Activated CD4-positive, alpha-beta T cell treated with anti-CD3 and anti-CD28 coated beads, Interleukin-2, amount 50 U/mL, for 16 hours (primary cell): ENCODE measurements at regions not wholly inside any gene's neighbourhood (a gene's known extent, or its start where the extent isn't known, plus 50 kb on each side); places are given as distances from the start of the nearest gene placed in this dataset.

Source experiments
- DNase-seq: peaks from one replicate; pipeline ENCODE4 v3.0.0-alpha.2; 2020

DNA sequence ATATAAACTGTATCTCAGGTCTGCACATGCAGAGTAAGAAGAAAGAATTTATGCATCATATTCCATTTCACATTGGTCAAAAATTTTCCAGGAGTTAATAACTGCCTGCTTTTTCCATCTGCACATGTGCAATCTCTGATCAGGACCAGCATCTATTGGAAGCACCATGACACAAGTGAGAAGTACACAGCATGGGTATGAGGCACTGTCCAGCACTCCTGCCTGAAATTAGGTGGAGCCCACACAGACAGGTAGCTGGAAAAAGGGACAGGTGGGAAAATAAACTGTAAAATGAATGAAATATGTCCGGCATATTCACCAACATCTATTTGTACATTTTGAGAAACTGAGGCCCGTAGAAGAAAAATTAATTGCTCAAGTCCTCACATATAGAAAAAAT is 609.2 kb upstream of the NXPH2 start:
- DNase-seq, result no peak

DNA sequence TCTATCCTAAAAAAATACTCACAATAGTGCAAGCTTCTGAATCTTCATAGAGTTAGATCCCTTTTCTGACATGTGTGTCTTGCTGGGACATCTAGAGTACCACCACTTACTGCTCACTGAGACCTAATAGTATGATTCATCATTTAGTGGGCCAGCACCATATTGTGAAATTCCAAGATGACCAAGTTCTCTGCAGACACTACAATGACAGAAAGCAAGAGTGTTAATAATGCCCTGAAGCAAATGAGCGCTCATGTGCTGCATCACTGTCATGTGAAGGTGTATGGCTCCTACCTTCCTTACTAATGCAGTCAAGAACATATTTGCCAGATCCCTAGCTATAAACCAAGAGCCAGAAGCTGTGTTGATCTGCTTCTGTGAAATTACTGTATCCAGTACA is 606.2 kb upstream of the NXPH2 start:
- DNase-seq, result no peak

DNA sequence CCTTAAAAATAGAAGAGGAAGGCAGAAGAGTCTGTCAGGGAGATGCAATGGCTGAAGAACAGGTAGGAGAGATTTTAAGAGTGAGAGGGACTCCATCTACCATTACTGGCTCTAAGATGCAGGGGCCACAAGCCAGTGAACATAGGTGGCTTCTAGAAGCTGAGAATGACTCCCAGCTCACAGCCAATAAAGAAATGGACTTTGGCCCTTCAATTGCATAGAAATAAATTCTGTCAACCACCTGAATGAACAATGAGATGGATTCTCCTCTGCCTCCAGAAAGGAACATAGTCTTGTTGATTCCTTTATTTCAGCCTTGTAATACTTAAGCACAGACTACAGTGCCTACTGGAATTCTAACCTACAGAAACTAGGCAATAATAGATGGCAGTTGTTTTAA is 603.3 kb upstream of the NXPH2 start:
- no peak for DNase-seq

DNA sequence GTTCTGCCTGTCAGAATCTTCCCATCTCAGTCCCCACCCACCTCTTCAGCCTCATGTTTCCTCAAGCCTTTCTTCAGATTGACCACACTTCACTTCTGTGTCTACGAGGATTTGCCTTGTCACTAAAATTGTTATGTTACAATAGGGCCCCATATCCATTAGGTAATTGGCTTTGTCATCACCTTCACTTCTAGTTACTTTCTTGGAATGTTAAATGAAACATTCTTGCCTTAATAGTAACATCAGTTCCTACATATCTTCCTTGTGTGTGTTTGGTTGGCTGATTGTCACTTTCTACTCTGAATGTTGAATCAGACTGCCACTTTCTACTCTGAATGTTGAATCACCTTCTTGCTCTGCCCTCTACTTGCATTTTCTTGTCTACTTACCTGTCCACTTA is 599.9 kb upstream of the NXPH2 start:
- DNase-seq, result no peak

DNA sequence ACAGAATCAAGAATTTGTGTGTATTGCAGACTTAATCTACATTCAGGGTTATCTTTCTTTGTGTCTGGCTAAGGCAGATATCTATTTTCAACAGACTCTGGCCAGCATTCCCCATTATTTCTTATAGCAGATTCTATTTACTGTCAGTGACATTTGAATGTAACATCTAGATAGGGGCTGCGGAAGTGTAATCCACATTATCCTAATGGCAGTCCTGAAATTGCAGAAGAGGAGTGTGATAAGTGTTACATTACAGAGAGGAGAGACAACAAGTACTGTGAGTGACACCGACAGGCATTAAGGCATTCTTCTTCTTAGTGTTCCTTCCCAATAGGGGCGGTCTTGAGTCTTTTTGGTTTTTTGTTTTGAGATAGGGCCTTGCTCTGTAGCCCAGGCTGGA is 598.2 kb upstream of the NXPH2 start:
- DNase-seq, result no peak

DNA sequence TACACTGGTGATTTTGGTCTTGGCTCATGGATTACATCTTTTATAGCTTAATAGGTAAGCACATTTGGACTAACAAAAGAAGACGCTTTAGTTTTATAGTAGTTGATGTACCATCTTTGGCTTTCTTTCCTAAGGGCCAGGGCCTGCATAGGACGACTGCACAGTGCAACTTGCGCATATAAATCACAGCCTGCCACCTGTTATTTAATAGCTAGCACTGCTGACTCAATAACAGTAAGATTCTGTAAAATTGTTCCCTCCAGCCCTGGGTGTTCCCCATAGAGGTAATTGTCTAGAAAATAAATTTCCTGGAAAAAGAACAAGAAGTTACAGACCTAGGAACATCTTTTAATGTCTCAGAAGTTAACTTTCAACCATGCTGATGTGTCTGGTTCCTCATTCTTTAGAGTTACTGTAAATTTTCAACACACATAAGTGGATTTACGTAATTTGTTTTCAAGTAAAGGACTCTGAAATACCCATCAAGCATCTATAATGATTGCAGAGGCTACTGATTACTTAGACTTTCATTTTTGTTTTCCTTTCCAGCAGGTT is 594.2 kb upstream of the NXPH2 start:
- DNase-seq, result no peak

DNA sequence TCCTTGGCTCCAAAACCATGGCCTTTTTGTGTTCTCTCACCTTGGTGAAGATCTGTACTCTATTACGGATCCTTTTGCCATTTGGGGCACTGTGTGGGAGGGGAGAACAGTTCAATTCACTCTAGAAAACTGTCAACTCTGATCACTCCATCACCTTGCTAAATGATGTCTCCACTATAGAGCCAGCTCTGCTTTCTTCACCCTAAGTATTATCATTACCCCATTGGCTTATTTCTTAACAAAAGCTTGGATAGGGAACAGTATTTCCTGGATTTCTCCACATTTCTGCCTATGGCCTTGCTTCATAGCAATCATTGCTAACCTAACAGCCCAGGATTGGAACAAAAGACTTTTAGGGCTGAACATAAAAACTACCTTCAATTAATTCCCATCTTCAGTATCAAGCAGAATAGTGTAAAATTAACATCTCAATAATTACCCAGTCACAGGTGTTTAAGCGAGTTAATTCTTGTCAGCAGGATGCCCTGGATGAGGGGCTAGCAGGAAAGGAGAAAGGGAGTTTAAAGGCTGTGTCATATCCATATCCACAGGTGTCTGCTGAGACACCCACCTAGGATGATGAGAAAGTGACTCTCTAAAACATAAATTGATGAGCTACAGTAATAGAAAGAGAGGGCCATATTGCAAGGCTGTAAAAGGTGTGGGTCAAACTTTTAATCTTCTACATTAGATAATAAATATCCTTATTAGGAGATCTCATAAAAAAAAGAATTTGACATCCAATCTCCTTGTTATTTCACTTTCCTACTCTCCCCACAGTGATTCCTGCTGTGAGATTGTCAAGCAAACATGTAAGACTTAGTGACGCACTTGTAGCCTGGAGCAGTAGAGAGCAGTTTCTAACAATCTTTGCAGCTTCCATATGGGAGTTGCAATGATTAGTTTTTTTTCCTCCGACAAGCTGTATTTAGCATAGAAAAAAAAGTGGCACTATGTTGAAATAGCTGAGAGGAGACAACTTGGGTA is 589.5 kb upstream of the NXPH2 start:
- DNase-seq, result no peak

DNA sequence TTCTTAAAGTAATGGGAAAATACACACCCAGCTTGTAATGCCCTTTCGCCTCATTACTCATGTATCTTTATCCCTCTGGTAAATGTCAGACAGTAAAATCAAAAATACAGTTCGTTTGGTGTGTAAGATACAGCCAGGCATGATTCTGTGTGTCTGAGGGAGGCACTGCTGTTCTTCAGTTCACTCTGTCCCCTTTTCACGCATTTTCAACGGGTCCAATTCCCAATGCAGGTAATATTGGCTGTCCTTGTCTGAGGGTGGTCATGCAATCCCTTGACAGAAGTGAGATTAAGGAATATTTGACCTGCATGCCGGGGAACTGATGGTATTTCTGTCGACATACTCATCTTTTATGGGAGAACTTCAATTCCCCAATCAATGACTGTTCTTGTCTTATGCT is 587.2 kb upstream of the NXPH2 start:
- no peak for DNase-seq

DNA sequence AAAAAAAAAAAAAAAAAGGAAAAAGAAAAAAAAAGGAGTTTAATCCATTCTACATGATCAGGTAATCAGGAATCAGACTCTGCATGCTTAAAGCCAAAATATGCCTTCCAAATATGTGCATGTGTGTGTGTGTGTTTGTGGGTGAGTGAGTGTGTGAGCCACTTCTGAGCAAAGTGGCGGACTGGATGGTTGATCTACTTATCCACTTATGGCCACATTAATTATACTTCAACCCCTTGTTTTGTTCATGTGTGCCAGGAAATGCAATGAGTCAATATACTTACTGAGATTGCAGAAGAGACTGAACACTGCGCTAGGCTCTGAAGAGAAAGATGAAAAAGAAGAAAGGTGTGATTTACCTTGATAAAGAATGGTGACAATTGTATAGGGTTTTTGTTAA is 586.5 kb upstream of the NXPH2 start:
- no peak for DNase-seq

DNA sequence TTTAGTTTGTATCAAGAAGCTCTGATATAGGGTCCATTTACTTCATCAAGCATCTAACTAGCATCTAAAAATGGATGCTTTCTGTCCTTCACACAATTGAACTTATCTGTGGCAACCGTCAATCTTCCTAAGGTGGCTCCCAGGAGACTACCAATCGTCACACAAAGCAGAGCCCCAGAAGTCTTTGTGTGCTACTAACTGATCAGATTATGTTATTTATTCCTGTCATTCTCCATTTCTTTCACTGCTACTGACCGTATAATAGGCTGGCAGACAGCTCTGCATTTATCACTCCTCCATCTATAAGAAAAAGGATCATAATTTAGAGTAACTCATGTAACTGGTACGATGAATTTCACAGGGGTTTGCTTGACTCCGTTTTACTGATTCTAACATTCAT is 585.0 kb upstream of the NXPH2 start:
- no peak for DNase-seq

DNA sequence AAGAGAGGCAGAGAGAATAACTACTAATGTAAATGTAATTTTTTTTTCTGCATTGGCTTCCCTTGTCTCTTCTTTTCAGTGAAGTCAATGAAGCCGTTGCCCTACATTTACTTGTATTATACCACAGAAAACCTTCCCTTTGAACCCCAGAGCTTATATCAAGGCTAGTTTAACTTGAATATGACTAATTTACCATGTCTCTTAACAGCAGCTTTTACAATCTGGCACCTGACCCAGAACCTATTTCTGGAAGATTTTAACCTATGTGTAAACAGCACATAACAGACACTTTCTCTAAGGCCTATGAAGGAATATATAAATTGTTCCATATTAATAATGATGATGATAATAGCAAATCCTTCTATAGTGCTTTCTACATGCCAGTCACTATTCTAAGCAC is 580.5 kb upstream of the NXPH2 start:
- no peak for DNase-seq

DNA sequence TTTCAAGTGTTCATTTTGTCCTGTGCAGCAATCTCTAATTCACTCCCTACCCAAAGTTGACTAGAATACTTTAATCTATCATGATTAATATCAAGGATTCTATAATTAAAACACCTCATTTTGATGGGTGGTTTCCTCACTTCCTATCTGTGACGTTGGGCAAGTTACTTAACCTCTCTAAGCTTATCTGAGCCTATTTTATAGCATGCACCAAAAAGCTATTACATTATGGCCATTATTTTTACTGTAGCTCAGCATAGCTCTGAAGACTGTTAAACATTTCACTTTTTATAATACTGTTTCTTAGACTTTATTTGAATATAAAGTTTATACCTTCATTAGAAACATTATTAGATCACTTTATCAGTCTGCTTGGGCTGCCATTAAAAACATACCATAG is 579.6 kb upstream of the NXPH2 start:
- DNase-seq, result no peak

DNA sequence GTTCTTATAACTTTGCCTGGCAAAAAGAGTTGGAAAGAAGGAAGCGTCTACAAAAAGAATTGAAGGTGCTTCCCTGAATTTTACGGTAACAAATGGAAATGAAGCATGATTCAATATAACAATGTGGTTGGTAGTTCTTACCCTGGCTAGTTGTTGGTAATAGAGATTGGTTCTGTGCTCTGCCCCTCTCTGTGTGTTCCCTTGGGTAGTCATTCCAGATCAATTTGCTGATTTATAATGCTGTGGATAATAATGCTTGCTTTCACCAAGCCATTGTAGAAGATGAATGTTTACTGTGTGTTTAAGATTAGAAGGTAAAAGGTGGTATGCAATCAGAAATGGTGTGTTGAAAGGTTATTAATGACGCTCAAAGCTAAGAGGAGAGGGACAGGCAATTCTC is 577.8 kb upstream of the NXPH2 start:
- no peak for DNase-seq

DNA sequence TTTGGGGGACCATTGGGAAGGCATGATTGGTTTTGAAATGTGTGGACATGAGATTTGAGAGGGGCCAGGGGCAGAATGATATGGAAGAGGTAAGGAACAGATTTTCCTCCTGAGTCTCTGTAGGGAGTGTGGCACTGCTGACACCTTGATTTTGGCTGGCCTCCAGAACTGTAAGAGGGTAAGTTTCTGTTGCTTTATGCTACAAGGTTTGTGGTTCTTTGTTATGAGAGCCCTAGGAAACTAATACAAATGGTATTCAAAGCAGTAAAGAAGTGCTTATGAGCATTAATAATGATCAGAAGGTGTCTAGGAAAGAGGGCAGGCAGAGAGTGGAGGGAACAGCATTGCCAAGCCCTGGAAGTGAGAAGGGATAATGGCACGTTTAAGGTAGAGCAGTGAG is 574.3 kb upstream of the NXPH2 start:
- no peak for DNase-seq

DNA sequence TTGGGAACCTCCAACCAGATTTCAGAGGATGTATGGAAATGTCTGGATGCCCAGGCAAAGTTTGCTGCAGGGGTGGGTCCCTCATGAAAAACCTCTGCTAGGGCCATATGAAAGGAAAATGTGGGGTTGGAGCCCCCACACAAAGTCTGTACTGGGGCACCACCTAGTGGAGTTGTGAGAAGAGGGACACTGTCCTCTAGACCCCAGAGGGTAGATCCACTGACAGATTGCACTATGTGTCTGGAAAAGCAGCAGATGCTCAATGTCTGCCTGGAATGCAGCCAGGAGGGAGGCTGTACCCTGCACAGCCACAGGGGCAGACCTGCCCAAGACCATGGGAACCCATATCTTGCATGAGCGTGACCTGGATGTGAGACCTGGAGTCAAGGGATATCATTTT is 573.7 kb upstream of the NXPH2 start:
- no peak for DNase-seq

DNA sequence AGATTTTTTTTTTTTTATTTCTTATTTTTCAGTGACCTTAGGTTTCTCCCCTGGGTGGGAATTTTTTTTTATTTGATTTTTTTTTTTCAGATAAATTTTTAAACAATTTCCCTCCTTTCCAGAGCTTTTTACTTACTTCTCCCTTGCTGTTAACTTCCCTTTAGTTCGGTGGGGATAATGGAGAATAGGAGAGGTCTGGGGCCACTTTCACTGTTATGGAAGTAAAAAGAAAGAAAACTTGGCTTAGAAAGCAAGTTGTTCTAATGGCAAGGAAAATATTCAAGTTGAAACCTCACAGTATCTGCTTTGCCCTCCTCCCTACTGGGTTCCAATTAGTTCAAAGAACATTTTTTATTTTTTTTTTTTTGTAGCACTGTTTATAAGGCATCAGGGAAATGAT is 537.1 kb upstream of the NXPH2 start:
- DNase-seq, result no peak

DNA sequence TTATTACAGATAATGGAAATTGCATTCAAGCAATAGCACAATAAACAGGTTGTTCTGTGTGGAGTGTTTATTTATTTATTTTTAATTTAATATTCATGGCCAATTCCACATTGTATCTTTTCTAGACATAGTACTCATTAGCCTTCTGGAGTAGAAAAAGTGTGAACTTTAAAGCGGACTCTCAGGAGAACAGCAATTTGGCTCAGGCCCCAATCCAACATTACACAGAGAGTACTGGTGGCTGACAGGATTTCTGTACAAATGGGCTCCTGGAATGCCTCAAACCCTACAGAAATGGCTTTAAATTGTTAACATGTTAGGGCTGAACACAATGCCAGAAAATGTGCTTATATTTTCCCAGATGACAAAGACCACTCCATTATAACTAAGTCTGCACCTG is 533.9 kb upstream of the NXPH2 start:
- no peak for DNase-seq

DNA sequence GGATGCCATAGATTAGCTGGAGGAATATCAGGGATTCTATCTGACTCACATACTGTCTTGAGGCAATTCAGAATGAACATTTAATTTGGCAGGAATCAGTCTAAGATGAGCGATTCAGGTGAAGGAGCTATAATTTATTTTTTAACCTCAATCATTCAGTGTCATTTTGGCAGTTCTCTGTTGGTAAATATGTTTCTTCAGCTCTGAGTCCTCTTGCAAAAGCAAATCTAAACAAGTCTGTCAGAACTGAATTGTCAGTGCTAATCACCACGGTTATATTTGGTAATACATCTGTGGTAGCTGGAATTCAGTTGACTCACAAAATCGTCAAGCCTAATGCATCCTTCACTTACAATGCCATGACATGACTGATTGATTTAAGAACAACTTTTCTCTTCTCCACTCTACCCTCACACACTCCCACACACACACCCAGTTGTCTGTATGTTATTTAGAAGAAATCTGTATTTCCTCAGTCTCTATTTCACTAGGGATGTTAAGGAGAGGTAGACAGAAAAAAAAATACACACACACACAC is 516.6 kb upstream of the NXPH2 start:
- no peak for DNase-seq

DNA sequence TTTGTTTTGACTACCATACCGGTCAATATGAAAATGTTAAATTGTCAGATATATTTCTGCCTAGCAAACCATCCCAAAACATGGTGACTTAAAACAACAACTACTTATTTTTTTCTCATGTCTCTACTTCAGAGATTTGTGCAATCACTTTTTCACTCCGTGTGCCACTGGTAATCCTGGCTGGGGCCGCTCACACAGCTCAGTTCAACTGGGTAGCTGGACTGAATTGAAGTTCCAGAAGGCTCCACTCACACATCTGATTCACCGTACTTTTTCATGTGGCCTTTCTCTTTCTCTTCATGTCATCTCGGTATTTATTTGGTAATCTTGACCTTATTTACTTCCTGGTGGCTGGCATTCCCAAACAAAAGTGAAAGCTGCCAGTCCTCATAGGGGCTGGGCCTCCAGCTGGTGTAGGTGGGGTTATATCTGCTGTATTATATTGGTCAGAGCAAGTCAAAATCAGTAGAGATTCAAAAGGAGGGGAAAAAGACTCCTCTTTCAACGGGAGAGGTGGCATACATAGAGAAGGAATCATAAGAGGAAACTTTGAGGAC is 513.9 kb upstream of the NXPH2 start:
- DNase-seq, result no peak

DNA sequence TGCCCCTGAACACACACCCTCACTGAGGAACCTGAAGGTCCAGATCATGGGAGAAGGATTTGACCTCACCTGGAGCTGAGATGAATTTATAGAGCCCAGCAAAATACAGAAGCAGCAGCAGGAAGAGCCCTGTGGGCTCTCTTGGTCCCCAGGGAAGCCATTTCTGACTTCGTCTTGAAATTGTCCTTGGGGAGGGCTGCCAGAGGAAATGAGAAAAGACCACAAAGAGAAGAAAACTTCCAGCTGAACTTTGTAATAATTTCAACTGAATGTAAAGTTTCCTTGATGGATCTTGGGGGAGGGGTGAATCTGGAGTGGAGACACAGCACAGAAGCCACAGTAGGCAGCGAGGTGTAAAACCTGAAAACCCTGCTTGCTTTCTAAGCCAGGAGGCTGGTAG is 500.9 kb upstream of the NXPH2 start:
- DNase-seq, result no peak

DNA sequence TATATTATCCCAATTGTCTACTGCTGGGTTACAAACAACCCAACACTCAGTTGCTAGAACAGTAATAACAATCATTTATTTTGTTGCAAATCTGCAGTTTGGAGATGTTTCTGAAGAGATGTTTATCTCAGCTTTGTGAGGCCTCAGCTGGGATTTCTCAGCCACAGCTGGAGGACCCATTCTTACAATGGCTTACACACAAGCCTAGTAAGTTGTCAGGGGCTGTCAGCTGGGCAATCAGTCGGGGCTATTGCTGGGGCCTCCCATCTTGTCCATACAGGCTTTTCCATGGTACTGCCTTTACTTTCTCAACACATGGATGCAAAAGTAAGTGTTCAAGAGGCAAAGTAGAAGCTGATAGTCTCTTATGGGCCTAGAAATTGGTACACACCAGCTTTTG is 491.7 kb upstream of the NXPH2 start:
- no peak for DNase-seq

DNA sequence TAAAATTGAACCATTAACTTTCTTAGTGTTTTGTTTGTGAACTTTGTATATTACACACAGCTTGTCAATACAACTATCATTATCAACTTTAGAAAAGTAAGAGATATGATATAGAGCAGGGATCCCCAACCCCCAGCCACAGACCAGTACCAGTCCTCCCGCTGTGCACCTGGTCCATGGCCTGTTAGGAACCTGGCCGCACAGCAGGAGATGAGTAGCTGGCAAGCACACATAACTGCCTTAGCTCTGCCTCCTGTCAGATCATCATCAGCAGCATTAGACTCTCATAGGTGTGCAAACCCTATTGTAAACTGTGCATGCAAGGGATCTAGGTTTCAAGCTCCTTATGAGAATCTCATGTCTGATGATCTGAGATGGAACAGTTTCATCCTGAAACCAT is 491.0 kb upstream of the NXPH2 start:
- no peak for DNase-seq

DNA sequence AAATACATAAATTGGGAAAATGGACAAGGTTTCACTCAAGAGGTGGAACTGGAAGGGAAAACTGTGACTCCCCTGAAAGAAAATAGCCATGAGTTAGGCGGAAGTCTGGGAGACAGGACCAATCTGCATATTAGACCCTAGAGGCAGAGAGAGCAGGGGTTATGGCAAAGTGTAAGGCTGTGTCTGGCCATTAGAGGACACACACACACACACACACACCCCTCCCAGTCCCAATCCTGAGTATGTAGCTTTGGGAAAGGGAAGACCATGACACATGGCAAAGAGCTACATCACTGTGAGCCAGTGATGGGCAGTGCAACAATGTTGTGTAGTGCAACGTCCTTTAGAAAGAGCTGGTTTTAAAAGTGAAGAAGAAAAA is 479.9 kb upstream of the NXPH2 start:
- no peak for DNase-seq

DNA sequence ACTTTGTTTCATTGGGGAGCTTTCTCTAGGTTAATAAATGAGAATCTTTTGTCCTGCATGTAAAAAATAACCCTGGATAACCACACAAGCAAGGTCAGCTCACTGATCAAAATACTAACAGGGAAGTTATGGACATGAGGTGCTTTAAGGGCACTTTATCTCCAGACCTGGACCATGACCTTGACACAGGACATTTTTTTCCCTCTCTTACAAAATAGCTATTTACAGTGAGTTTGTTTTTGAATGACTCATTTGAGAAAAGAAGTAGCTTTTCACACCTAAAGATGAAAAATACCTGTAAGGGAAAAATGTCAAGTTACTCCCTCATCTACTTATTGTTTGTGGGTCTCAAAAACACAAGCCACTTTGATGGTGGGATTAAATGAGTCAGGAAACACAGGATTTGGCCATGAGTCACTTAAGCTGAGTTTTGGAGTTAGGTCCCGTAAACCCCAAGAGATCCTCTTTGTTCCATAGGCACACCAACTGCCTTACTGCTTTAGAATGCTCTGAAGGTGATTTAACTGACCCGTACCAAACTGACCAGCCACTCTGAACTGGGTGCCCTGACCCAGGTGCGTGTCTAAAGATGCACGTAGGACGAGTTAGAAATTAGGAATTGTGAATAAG is 479.3 kb upstream of the NXPH2 start:
- DNase-seq, result no peak
